Effector CD8-positive, alpha-beta T cell (primary cell): ENCODE measurements at regions not wholly inside any gene's neighbourhood (a gene's known extent, or its start where the extent isn't known, plus 50 kb on each side); places are given as distances from the start of the nearest gene placed in this dataset.
"Not testable (repeated sequence)": the region's sequence is repeated elsewhere in the genome, so short reads cannot be mapped to it uniquely, and the experiment has no call there.

Experiments
- DNase-seq: peaks from one replicate; lab custom pipeline; 2025; lab: John Stamatoyannopoulos, UW

DNA sequence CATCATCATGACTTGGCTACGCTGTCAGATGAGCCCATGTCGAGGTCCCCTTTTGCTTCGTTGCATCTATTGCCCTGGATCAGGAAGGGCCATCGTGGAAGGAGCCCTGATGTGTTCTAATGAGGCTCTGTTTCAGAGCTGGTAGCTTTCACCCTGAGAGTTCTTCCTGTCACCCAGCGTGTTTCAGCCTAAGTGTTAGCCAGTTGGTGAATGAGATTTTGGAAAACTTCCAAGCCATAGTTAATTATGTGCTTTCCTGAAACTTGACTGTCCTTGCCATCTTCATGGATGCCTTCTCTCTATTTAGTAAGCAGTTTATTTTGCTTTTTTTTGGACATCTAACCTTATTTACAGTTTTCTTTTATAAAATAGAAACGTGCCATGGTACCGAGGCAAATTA, 1695.4 kb upstream of the WWC1 start:
- DNase-seq = no peak

DNA sequence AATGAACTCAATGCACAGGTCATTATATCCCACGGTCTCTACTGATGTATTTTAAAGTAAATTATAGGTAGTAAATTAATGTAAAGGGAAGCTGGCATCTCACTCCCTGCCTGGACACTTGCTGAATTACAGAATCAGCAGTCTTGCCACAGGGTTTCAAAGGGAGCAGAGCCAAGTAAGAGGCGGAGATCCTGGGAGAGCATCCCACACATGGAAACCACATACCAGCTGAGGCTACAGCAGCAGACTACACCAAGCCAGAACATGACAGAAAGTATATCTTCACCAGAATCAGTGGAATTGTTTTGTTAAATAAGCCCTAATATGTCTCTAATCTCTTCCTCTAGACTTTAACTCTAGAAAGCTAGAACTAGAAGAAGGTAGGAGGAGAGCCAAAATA, 1689.2 kb upstream of the WWC1 start:
- no peak for DNase-seq

DNA sequence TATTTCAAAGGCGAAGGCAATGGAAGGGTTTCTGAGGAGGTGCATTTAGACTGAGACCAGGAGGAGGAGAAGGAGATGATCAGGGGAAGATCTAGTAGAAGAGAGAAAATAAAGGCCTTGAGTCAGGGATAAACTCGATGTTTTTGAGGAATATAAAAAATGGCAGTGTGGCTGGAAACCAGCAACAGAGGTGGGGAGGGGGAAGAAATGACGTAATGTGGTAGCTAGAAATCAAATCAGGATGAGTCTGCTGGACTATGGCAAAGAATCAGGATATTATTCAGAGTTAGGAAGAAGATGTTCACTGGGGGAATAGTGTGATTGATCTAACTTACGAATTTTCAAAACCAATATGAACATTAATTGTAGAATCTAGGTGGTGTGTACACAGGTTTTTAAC, 1673.9 kb upstream of the WWC1 start:
- no peak for DNase-seq

DNA sequence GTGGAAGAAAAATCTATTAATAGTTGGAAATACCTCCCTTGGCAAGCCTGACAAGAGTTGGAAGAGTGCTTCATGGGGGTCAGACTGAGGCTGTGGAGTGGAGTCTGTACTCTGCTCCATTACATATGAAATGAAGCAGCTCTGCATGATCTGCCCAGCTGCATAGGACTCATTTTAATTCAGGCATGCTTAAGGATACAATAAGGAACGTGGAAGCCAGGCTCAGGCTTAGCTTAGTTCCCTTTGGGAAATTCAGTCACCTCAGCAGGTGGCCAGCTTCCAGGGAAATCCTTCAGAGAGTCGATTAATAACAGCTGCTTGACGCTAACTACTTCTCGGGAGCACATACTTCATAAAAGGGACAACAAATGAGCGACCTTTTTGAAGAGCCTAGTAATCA, 1672.9 kb upstream of the WWC1 start:
- DNase-seq = no peak

DNA sequence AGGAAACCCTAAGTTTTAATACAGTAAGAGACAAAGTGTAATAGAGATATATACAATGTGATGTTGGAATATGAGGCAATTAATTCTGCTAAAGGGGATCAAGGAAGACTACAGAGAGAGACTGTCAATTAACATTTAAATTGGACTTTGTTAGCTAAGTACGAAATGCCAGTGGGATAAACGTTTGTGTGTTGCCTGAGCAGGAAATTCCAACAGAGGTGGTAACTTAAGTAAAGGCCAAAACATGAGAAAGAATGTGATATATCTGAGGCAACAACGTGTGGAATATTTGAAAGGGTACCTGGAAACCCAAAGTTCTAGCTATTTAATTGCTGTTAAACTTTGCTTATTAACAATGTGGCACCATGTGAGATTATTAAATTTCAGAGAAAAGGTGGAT, 1666.9 kb upstream of the WWC1 start:
- DNase-seq = no peak

DNA sequence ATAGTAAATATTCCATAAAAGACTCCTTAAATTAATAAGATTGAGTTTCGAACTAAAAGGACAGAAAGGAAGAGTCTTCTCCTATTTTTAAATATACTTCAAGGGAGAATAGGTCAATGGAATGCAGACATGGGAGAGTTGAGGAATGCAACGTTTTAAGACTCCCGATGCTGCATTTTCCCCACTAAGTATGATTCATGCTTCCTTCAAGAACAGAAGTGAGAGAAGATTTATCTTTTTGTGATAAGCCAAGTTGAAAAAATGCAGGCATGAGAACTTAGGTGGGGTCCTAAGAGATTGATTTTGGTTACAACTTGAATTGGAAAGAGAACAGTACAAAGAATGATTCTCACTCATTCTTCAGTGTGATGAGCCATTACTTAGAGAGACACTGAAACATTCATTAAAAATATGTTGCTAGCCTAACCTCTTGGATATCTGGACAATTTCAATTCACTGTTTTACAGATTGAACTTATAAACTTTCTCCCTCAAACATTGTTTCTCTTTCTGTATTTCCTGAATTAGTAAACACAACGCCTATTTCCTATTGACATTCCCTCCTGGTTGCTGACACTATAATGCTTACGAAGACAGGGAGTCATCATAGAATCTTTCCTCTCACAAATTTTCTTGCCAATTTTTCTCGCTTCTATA, 1666.1 kb upstream of the WWC1 start:
- DNase-seq = no peak

DNA sequence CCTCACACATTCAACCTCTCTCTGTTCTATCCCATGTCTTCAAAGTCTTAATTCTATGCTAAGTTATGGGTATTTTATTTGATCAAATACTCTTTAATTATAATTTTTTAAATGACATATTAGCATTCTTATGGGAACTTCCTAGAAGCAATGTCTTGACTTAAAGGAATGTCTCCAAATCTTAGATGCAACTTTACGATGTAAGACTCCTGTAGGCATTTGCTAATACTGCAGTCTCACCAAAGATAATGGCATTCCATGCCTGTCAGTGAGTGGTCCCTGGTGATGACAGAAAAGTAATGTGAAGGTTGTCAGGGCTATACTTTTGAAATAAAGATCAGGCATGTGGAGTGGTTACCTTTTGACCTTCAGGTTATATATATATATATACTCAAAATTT, 1654.2 kb upstream of the WWC1 start:
- no peak for DNase-seq

DNA sequence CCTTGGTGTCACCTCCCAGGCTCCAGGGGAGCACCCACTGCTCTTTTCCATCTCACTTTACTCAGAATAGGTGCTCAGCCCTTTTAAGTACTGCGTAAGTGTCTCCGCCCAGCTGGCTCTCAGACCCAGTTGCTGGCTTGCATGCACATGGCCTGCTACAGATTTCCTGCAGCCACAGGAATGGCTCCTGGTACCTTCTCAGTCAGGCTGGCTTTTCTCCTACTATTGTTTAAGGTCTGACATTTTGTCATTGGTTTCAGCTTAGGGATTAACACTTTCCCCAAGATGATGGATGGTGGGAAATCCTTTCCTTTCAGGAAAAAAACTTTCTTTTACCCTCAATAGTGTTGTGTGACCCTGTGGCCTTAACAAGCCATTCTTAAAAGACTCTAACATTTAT, 1652.3 kb upstream of the WWC1 start:
- DNase-seq = no peak

DNA sequence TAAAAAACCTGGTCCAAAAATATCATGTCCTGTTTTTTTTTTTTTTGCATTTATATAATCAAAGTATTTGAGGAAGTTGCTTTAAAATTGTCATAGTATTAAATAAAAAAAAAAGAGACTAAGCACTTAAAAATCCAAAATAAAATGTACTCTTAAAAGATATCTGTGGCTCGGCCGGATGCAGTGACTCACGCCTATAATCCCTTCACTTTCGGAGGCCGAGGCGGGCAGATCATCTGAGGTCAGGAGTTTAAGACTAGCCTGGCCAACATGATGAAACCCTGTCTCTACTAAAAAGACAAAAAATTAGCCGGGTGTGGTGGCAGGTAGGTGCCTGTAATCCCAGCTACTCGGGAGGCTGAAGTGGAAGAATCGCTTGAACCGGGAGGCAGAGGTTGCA, 1651.3 kb upstream of the WWC1 start:
- not testable (repeated sequence) for DNase-seq

DNA sequence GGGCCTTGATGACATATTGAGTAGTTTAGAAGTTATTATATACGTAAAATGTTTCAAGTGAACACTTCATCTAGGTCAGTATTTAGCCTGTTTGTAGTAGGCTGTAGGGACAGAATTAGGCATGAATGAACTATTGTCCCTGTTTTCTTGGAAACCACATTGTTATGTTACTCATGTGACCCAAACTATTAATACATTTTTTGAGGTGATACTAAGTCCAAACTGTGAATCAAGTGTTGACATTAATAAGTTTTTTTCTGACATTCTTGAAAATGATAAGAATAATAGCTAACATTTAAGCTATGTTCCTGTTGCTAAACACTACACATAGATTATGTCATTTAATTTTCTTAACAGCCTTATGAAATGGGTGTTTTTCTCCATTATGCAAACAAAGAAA, 1642.7 kb upstream of the WWC1 start:
- DNase-seq = no peak

DNA sequence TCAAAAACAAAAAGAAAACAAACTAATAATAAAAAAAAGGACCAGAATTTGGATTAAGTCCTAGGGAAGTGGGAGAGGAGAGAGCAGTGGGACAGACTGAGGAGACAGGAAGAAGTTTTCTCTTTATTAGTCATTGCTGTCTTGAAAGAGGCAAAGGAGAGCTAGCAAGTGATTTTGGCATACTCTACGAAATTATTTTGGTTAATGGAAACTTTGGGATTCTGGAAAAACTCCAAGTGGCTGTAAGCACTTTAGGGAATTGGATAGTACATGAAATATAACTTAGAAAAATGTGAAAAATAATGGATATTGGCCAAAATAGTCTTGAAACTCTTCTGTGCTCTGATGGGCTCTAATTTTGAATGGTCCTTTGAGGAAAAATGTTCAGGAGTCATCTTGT, 1641.8 kb upstream of the WWC1 start:
- DNase-seq = no peak

DNA sequence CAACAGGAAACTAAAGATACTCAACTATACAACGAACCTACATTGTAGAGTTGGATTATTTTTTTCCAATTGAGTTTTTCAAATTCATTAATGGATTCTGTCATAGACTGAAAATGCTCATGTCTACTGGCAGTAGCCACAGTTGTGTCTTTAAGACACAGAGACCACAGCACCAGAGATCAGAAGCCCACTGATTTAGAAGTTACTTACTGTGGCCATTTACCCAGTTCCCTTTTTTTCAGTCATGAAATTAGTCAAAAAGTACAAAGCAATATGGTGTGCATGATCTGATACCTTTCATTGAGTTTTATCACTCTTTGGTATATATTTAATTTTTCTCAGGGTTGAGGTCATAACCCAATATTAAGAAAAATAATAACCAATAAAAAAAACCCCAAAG, 1640.2 kb upstream of the WWC1 start:
- DNase-seq = no peak

DNA sequence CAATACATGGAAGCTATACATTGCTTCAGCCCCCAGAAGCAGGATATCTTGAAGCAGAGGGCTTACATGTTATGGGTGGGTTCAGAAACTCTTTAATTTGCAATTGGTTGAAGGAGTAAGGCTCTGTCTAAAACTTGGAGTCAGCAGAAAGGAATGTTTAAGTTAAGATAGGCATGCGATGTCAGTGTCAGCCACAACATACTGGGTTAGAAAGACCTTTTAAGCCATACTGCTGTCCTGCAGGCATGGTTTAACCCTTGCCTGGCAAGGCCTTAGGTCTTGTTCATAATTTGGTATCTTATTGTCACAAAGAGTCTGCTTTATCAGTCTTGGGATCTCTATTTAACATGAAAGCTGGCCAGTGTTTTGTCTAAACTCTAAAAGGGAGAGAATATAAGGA, 1619.6 kb upstream of the WWC1 start:
- DNase-seq = no peak

DNA sequence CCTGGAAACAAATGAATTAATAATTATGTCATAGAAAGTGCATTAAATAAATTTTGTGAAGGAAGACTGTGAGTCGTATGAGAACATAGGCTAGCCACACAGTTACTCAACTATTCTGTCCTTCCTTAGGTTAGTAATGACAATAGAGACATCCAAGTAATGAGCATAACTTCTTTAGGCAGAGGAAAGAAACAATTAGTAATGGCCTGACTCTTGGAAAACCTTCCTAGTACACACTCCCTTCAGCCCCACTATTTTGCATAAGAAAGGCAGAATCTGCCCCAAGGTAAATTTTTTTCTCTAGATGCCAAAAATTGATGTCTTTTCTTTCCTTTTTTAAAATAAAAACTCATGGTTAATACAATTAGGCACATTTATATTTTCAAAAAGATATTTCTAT, 1619.0 kb upstream of the WWC1 start:
- no peak for DNase-seq

DNA sequence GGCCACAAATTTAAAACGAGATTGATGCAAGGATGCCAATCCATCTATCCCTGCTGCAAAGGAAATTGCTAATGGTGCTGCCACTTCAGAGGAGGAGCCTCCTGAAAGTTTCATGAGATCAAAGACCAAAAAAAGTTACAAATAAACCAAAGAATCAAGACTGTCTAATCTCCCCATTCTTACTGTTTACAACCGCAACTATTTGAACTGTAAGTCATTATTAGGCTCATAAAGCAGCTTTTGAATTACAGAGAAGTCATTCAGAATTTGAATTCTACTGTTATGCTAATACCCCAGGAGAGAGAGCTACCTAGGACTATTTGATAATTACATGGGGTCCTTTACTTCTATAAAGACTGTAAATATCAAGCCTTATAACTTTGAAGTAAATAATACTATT, 1613.6 kb upstream of the WWC1 start:
- DNase-seq = no peak

DNA sequence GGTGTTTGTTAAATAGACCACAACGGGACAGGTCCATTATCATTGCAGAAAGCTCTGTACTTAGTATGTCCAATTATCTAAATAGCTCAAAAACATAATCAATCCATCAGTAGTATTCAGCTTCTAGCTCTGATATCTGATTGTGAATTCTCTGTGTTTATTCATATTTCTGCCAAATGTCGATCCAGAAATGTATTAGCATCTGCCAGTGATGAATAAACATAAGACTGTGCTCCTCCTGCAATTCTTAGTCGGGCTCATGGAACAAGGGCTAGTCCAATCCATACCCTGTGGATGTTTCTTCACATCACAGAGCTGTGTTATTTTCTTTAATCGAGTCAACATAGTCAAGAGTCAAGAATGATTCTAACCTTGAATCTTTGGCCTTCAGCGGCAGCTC, 1612.1 kb upstream of the WWC1 start:
- no peak for DNase-seq

DNA sequence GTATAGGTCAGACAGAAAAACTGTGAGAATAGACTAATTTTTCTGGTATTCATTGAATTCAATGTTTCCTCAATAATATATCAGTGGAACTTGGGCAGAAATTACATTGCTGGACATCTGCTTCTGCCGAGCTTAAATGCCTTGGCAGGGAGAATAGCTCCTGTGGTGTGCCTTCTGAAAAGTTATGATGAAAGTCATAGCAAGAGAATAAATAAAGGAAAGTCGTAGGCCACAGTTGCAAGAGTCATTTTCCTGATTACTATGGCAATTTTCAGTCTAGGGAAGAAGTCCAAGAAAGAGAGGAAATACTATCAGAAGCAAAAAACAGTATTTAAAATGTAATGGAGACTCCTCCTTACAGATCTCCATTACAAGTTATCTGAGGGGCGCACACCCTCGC, 1596.1 kb upstream of the WWC1 start:
- no peak for DNase-seq

DNA sequence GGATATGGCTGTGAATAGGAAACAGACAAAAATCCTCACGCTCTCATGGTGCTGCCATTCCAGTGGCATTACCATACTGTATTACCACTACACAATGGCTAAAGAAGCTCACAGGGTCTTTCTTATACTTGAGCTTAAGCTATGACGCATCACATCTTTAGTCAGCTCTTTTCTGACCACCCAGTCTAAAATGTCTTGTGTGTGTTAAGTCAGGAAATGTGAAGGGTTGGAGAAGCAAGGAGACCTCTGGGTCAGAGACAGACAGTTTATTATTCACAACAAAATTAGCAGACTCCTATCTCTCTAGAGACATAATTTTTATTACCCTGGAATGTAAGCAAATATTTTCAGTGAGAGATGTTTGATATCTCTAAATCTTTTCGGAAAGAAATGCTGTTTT, 1583.2 kb upstream of the WWC1 start:
- no peak for DNase-seq

DNA sequence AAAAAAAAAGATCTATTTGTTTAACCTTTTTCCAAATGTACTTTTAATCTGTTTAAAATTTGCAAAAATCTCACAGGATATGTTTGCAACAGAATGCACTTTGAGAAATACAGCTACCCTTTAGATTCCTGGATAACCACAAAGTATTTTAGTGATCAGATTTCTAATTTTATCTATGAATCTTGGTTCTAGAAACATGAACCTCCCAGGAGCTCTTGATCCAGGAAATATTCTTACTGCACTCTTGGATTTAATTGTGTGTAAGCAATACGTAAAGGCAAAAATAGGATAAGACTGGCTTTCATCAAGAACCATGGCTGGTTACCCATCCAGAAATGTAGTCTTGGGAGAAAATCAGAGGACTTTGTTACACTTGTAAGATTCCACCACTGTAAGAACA, 1581.8 kb upstream of the WWC1 start:
- DNase-seq = no peak

DNA sequence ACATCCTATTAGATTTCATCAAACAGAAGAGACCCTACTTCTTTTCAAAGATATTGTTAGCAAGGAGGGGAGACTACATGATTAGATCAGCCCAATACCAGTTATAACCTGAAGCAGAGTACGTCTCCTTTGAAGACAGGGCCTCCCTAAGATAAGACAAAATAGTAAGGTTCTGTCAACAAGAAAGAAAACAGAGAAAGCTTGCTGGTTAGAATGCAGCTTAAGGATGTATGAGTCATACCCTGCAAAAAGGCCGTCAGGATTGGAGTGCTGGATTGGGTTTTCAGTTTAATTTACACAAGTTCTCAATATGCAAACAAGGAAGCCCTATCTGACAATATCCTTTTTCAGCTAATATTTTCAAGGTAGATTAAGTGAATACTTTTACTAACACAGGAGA, 1581.2 kb upstream of the WWC1 start:
- DNase-seq = no peak

DNA sequence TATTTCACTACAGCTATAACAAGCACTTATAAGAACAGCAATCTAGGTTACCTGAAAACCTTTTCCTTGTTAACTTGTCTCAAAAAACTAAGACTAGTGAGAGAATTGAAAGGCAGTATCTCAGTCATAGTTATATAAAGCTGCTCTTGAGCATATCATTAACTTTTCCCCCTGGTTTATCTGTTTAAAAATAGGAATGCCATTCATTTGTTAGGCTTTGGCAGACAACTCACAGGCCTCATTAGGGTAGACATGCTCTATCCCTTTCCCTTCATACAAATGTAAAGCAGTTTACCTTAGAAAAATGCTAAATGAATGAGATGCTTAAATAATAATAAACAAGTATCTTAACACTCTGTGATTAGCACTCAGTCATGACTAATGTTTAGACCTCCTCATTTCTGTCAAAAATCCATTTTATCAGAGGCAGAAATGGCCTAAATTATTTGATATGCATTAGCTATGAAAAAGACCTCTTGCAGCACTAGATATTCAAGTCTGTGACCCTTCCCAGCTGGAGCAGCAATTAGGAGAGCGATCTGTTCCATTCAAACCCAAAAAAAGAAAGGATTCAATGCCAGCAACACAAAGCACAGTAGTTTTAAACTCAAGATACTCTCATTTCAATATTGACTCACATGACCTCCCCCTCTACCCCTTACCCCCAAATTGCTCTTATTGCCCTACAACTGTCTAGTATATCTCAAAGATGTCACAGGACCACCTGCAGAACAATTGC, 1578.8 kb upstream of the WWC1 start:
- no peak for DNase-seq

DNA sequence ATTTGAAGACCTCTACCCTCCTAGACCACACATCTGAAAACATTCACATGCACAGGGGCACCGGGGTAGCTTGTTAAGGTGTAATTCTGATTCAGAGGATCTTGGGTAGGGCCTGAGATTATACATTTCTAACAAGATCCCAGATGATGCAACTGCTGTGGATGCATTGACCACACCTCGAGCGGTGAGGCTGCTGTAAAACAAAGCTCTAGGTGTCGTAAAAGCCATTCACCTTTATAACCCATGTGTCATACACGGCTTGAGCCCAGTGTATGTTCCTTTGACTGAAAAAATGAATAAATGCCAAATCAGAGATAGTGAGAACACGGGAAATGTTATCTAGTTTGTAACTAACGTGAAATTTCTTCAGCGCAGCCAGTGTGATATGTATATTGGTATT, 1578.2 kb upstream of the WWC1 start:
- DNase-seq = no peak

DNA sequence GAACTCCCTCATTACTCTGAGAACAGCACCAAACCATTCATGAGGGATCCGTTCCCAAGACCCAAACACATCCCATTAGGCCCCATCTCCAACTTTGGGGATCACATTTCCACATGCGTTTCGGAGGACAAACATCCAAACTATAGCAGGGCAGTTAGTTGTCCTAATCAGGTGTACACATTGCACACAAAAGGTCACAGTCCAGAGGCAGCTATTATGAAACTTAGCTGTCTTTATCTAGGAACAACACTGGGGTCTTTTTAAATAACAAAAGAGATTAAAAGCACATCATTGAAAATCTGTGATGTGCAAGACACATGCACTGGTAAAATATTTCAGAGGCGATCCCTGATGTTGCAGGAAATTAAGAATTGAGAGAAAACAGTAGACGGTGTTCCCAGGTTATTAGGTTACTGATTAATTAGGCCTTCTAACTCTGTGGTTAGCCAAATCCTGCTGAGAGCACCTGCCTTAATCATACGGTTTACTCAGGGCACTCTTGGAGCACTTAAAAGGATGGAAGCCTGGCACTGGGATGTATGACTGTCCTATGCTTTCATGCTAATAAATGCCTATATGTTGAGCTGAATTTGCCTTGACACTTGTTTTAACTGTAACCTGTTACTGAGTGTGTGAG, 1574.5 kb upstream of the WWC1 start:
- no peak for DNase-seq

DNA sequence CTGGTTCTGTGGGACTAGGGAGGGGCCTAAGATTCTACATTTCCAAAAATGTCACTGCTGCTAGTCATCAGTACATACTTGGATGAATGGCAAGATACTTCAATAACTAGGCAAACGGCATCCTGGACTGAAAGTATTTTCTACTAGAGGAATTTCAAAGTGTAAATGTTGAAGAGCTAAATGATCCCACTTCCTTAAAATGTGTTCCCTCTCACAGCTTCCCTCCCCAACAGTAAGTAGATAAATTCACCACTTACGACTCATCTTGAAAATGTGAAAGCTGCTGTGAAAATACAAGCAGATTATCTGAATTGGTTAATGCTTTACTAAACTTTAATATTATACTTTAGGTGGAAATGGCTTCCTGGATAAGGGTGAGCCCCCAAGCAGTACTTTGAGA, 1571.5 kb upstream of the WWC1 start:
- no peak for DNase-seq
